Omental fat pad (tissue), 3 donors: ENCODE measurements at regions not wholly inside any gene's neighbourhood (a gene's known extent, or its start where the extent isn't known, plus 50 kb on each side); places are given as distances from the start of the nearest gene placed in this dataset.

ENCODE experiments used
- ATAC-seq: fragments of 150-250 bp; one replicate; pipeline ENCODE4 v1.9.1; 2016; ENCODE audit warnings: mild to moderate bottlenecking, moderate library complexity; ENCODE audit not compliant: low FRiP score
- DNase-seq: peaks from one replicate; pipeline ENCODE4 v3.0.0-alpha.2; 2019; ENCODE audit warnings: low spot score
- CTCF ChIP-seq, 3 donors: fragments of 450-650 bp; IDR thresholded peaks; one replicate each; pipeline ENCODE4 v1.5.1; 2016 to 2017; ENCODE audit warnings: antibody characterized with exemption in 3 of 3, mild to moderate bottlenecking in 3 of 3, moderate library complexity in 2 of 3

GRCh38 chr13:40114305-40114896 lies 458.9 kb downstream of the COG6 start:
- DNase-seq (no peak), ATAC-seq (no peak)
- TF ChIP-seq CTCF (IDR thresholded peaks at IDR 0.05): no peak

GRCh38 chr13:40115426-40115825 lies 460.0 kb downstream of the COG6 start:
- DNase-seq: no peak
- TF ChIP-seq CTCF (IDR thresholded peaks at IDR 0.05): no peak
- no peak for ATAC-seq

- ATAC-seq (no peak), DNase-seq (no peak)
- TF ChIP-seq CTCF (IDR thresholded peaks at IDR 0.05): no peak
Measured at GRCh38 chr13:40116008-40116407, 460.5 kb downstream of the COG6 start.

- no peak for ATAC-seq
- no peak for DNase-seq
- no peak for TF ChIP-seq CTCF (IDR thresholded peaks at IDR 0.05)
Measured at GRCh38 chr13:40118337-40118736, 462.9 kb downstream of the COG6 start.

- no peak for ATAC-seq
- no peak for TF ChIP-seq CTCF (IDR thresholded peaks at IDR 0.05)
- no peak for DNase-seq
Measured at GRCh38 chr13:40119852-40120251, 464.4 kb downstream of the COG6 start.

GRCh38 chr13:40120288-40120687 lies 464.8 kb downstream of the COG6 start:
- DNase-seq: no peak
- peak; percentile 29 for ATAC-seq
- no peak for TF ChIP-seq CTCF (IDR thresholded peaks at IDR 0.05)

- no peak for TF ChIP-seq CTCF (IDR thresholded peaks at IDR 0.05)
- DNase-seq (no peak), ATAC-seq (no peak)
Measured at GRCh38 chr13:40120781-40121180, 465.3 kb downstream of the COG6 start.
